ENCODE measurements at regions not wholly inside any gene's neighbourhood (a gene's known extent, or its start where the extent isn't known, plus 50 kb on each side); places are given as distances from the start of the nearest gene placed in this dataset.

DNA sequence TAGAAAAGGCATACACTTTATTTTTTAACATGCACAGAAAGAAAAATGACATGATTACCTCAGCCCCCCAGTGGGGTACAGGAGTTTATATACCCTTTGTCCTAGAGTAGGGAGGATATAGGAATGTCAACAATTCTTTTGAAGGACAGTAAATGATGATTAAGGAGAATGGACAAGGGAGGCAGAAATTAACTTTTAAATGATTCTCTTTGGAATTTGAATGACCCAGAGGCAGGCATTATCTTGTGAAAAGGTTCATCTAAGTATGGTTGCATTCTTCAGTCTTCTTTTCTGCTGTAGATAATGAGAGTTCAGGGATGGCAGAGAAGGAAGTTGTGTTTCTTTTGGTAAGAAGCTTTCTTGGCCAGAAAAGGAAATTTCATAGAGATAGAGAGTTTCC is 971.3 kb downstream of the CNTNAP5 start:
- TF ChIP-seq CTCF (IDR thresholded peaks at IDR 0.05) (no peak), ZFX (IDR thresholded peaks at IDR 0.05; ENCODE audit: borderline replicate concordance) (no peak)

All from 22Rv1 (cell line).